ENCODE measurements at regions not wholly inside any gene's neighbourhood (a gene's known extent, or its start where the extent isn't known, plus 50 kb on each side); places are given as distances from the start of the nearest gene placed in this dataset.

- DNase-seq (ENCODE audit: low read depth, low spot score), result no peak
- CTCF ChIA-PET, result no interaction called here
- no peak for TF ChIP-seq CTCF (IDR thresholded peaks at IDR 0.05; ENCODE audit: insufficient read depth, low read length, missing control alignments)
- POLR2A ChIA-PET, result no interaction called here
- no peak overlapping the region for H3K4me3 ChIP-seq (ENCODE audit: low read depth, low read length)
Observed at GRCh38 chr21:22399681-22400514, 1401.7 kb downstream of the NCAM2 start.

GRCh38 chr21:22409571-22409970 lies 1411.4 kb downstream of the NCAM2 start:
- TF ChIP-seq CTCF (IDR thresholded peaks at IDR 0.05; ENCODE audit: insufficient read depth, low read length, missing control alignments), result no peak
- H3K4me3 ChIP-seq (ENCODE audit: low read depth, low read length), result no peak overlapping the region
- CTCF ChIA-PET, result no interaction called here
- no peak for DNase-seq (ENCODE audit: low read depth, low spot score)
- POLR2A ChIA-PET, result no interaction called here

GRCh38 chr21:22416555-22416954 lies 1418.3 kb downstream of the NCAM2 start:
- CTCF ChIA-PET, result no interaction called here
- no peak for TF ChIP-seq CTCF (IDR thresholded peaks at IDR 0.05; ENCODE audit: insufficient read depth, low read length, missing control alignments)
- DNase-seq (ENCODE audit: low read depth, low spot score), result no peak
- no peak overlapping the region for H3K4me3 ChIP-seq (ENCODE audit: low read depth, low read length)
- POLR2A ChIA-PET, result no interaction called here

- no peak overlapping the region for H3K4me3 ChIP-seq (ENCODE audit: low read depth, low read length)
- DNase-seq (ENCODE audit: low read depth, low spot score), result no peak
- ChIA-PET POLR2A (no interaction called here), CTCF (no interaction called here)
- no peak for TF ChIP-seq CTCF (IDR thresholded peaks at IDR 0.05; ENCODE audit: insufficient read depth, low read length, missing control alignments)
Observed at GRCh38 chr21:22421416-22422180, 1423.4 kb downstream of the NCAM2 start.

GRCh38 chr21:22438428-22439086 lies 1440.3 kb downstream of the NCAM2 start:
- DNase-seq (ENCODE audit: low read depth, low spot score), result no peak
- ChIA-PET CTCF (no interaction called here), POLR2A (no interaction called here)
- H3K4me3 ChIP-seq (ENCODE audit: low read depth, low read length), result no peak overlapping the region
- TF ChIP-seq CTCF (IDR thresholded peaks at IDR 0.05; ENCODE audit: insufficient read depth, low read length, missing control alignments), result no peak

GRCh38 chr21:22444990-22445389 lies 1446.8 kb downstream of the NCAM2 start:
- ChIA-PET POLR2A (no interaction called here), CTCF (no interaction called here)
- no peak for TF ChIP-seq CTCF (IDR thresholded peaks at IDR 0.05; ENCODE audit: insufficient read depth, low read length, missing control alignments)
- no peak for DNase-seq (ENCODE audit: low read depth, low spot score)
- H3K4me3 ChIP-seq (ENCODE audit: low read depth, low read length), result no peak overlapping the region

Data from AG04449 (cell line).